ENCODE measurements at regions not wholly inside any gene's neighbourhood (a gene's known extent, or its start where the extent isn't known, plus 50 kb on each side); places are given as distances from the start of the nearest gene placed in this dataset.

GRCh38 chr10:58030208-58030607 is 237.5 kb downstream of the IPMK start:
- ATAC-seq (no peak), DNase-seq (ENCODE audit: low spot score) (no peak)
- Mint-ChIP-seq H3K27me3 (ENCODE audit: insufficient read depth, low read depth, poor library complexity) (no peaks in the 10 kb centered on the region), H3K27ac (no peak overlapping the region), H3K9me3 (peaks cover 41% of the 10 kb centered on the region), H3K36me3 (ENCODE audit: low read depth) (peaks cover 18% of the 10 kb centered on the region; the same call in 2 of the 3 replicates), H3K4me3 (no peak overlapping the region), H3K4me1 (no peaks in the 10 kb centered on the region)
- no peak overlapping the region for H3K4me2 ChIP-seq
- no peaks in the 10 kb centered on the region for H3K9me2 ChIP-seq (ENCODE audit: insufficient read depth)
- no peaks in the 10 kb centered on the region for H4K20me1 ChIP-seq (replicated peaks; ENCODE audit: insufficient read depth)
- no peak overlapping the region for H2AFZ ChIP-seq
- H3K36me3 ChIP-seq (ENCODE audit: insufficient read depth) = peaks cover 6% of the 10 kb centered on the region
- H3F3A ChIP-seq (replicated peaks; ENCODE audit: low read depth) = no peaks in the 10 kb centered on the region
- no peak overlapping the region for H3K4me3 ChIP-seq
- no peak overlapping the region for H3K27ac ChIP-seq (ENCODE audit: low read depth)
- H3K79me2 ChIP-seq (replicated peaks; ENCODE audit: insufficient read depth) = no peaks in the 10 kb centered on the region
- H3K4me1 ChIP-seq (ENCODE audit: insufficient read depth) = no peaks in the 10 kb centered on the region
- TF ChIP-seq CREB1 (CRISPR knock-in tag; IDR thresholded peaks at IDR 0.05; ENCODE audit: low read depth) (no peak), POLR2AphosphoS5 (IDR thresholded peaks at IDR 0.05; ENCODE audit: low read depth) (no peak), ZNF462 (CRISPR knock-in tag; IDR thresholded peaks at IDR 0.05) (no peak), REST (IDR thresholded peaks at IDR 0.05; ENCODE audit: unreplicated experiment) (no peak), ZNF331 (CRISPR knock-in tag; IDR thresholded peaks at IDR 0.05; ENCODE audit: low read depth) (no peak), ETS1 (IDR thresholded peaks at IDR 0.05) (no peak), EZH2phosphoT487 (IDR thresholded peaks at IDR 0.05; ENCODE audit: unreplicated experiment) (no peak), JUNB (IDR thresholded peaks at IDR 0.05; ENCODE audit: unreplicated experiment) (no peak), NANOG (IDR thresholded peaks at IDR 0.05; ENCODE audit: borderline replicate concordance) (no peak), STAT1 (IDR thresholded peaks at IDR 0.05; ENCODE audit: unreplicated experiment) (no peak)
- no peaks in the 10 kb centered on the region for H3K27me3 ChIP-seq (ENCODE audit: insufficient read depth)
